Motor neuron (in vitro differentiated cells): ENCODE measurements at regions not wholly inside any gene's neighbourhood (a gene's known extent, or its start where the extent isn't known, plus 50 kb on each side); places are given as distances from the start of the nearest gene placed in this dataset.

Experiments
- ATAC-seq, 8 experiments: fragments of 200-7000 bp; cut with Tn5 transposase; replicated peaks in 6 of 8; 2 replicates each; pipeline ENCODE4 v1.8.0; 2021; ENCODE audit warnings: mild to moderate bottlenecking in 8 of 8, moderate library complexity in 8 of 8
- H3K27ac ChIP-seq, 2 donors: fragments of 250-450 bp; sonication (Bioruptor Pico); 2 replicates each; pipeline ENCODE4 v1.9.0; 2021; ENCODE audit warnings: antibody characterized with exemption in 2 of 2, mild to moderate bottlenecking in 2 of 2, moderate library complexity in 1 of 2
- H3K4me1 ChIP-seq, 2 donors: fragments of 250-450 bp; sonication (Bioruptor Pico); replicated peaks in 1 of 2; 2 replicates each; pipeline ENCODE4 v1.6.1; 2021; ENCODE audit warnings: antibody characterized with exemption in 2 of 2, mild to moderate bottlenecking in 2 of 2, moderate library complexity in 1 of 2
- H3K4me3 ChIP-seq, 5 donors: fragments of 250-450 bp; sonication (Bioruptor Pico); 2 replicates each; pipeline ENCODE4 v1.9.0; 2021; ENCODE audit warnings: antibody characterized with exemption in 5 of 5, mild to moderate bottlenecking in 5 of 5, moderate library complexity in 4 of 5
- WGBS, 10 experiments: fragments of 450-650 bp; shearing (Covaris generic); methylation state at CpG; one replicate each; pipeline ENCODE4 v1.0.0; 2022; 5-methylcytosine and 5-hydroxymethylcytosine counted together
- in situ Hi-C, 9 experiments: fragments of 400-800 bp; cut with MboI; loops; one replicate each; pipeline ENCODE4 v1.15.0; 2021; ENCODE audit warnings: low sequenced_read_pairs in 9 of 9, low pct_unique_long_range_greater_than_20kb in 2 of 9; ENCODE audit not compliant: unreplicated experiment in 9 of 9

- ATAC-seq: peak in 4 of 8 experiments; percentile 33 to 73 (median 62)
- in situ Hi-C loops: loop anchor here in 4 of 9 experiments (25.0 kb wide), 1 partner anchor 236 kb away; no protein-coding TSS in a partner anchor
- whole genome bisulfite sequencing, 10 experiments: 6 to 91% (median 20%) methylated on average over 1 to 10 of the region's 10 CpGs; no CpG with 5 or more reads in 1 of the 10 experiments
- H3K4me3 ChIP-seq: no peak overlapping the region
- H3K4me1 ChIP-seq: no peaks in the 10 kb centered on the region
- H3K27ac ChIP-seq: no peak overlapping the region
Observed at GRCh38 chr20:5448449-5449118, 131.8 kb upstream of the PROKR2 start.

GRCh38 chr20:5447188-5447587 is 130.4 kb upstream of the PROKR2 start:
- in situ Hi-C loops: loop anchor here in 4 of 9 experiments (25.0 kb wide), 1 partner anchor 235 kb away; no protein-coding TSS in a partner anchor
- 15 to 100% (median 69%) methylated on average over 1 to 5 of the region's 5 CpGs; no CpG with 5 or more reads in 1 of the 10 experiments for WGBS, 10 experiments
- Histone ChIP-seq H3K4me1 (no peaks in the 10 kb centered on the region), H3K4me3 (no peak overlapping the region), H3K27ac (no peak overlapping the region)
- ATAC-seq: no peak

- WGBS, 10 experiments: 28 to 89% (median 65%) methylated on average over 2 to 5 of the region's 6 CpGs; no CpG with 5 or more reads in 2 of the 10 experiments
- no peak overlapping the region for H3K4me3 ChIP-seq
- H3K4me1 ChIP-seq: no peaks in the 10 kb centered on the region
- ATAC-seq: no peak
- in situ Hi-C loops: loop anchor here in 4 of 9 experiments (25.0 kb wide), 1 partner anchor 233 kb away; no protein-coding TSS in a partner anchor
- H3K27ac ChIP-seq: no peak overlapping the region
Observed at GRCh38 chr20:5445611-5446010, 128.9 kb upstream of the PROKR2 start.

GRCh38 chr20:5442101-5442500 is 125.3 kb upstream of the PROKR2 start:
- no peak for ATAC-seq
- Histone ChIP-seq H3K27ac (no peak overlapping the region), H3K4me1 (no peaks in the 10 kb centered on the region), H3K4me3 (no peak overlapping the region)
- in situ Hi-C loops: loop anchor here in 4 of 9 experiments (25.0 kb wide), 1 partner anchor 230 kb away; no protein-coding TSS in a partner anchor
- WGBS, 10 experiments: 7 to 89% (median 70%) methylated on average over 2 to 5 of the region's 5 CpGs; no CpG with 5 or more reads in 1 of the 10 experiments

GRCh38 chr20:5434116-5434515 is 117.4 kb upstream of the PROKR2 start:
- no peaks in the 10 kb centered on the region for H3K4me1 ChIP-seq
- in situ Hi-C loops: loop anchor here in 4 of 9 experiments (25.0 kb wide), 1 partner anchor 222 kb away; no protein-coding TSS in a partner anchor
- ATAC-seq: no peak
- no peak overlapping the region for H3K4me3 ChIP-seq
- H3K27ac ChIP-seq: no peak overlapping the region
- 0 to 100% (median 20%) methylated on average over 1 to 3 of the region's 4 CpGs; no CpG with 5 or more reads in 5 of the 10 experiments for WGBS, 10 experiments

GRCh38 chr20:5433352-5433751 is 116.6 kb upstream of the PROKR2 start:
- in situ Hi-C loops: loop anchor here in 4 of 9 experiments (25.0 kb wide), 1 partner anchor 221 kb away; no protein-coding TSS in a partner anchor
- 0 to 100% (median 88%) methylated on average over 1 to 3 of the region's 3 CpGs; no CpG with 5 or more reads in 3 of the 10 experiments for WGBS, 10 experiments
- no peaks in the 10 kb centered on the region for H3K4me1 ChIP-seq
- no peak overlapping the region for H3K4me3 ChIP-seq
- no peak overlapping the region for H3K27ac ChIP-seq
- no peak for ATAC-seq

GRCh38 chr20:5432030-5432429 is 115.3 kb upstream of the PROKR2 start:
- WGBS, 10 experiments: 0 to 93% (median 63%) methylated on average over 1 to 10 of the region's 15 CpGs; no CpG with 5 or more reads in 4 of the 10 experiments
- no peak for ATAC-seq
- Histone ChIP-seq H3K27ac (no peak overlapping the region), H3K4me3 (no peak overlapping the region), H3K4me1 (no peaks in the 10 kb centered on the region)
- in situ Hi-C loops: loop anchor here in 4 of 9 experiments (25.0 kb wide), 1 partner anchor 220 kb away; no protein-coding TSS in a partner anchor

GRCh38 chr20:5430670-5431069 is 113.9 kb upstream of the PROKR2 start:
- no peak overlapping the region for H3K4me3 ChIP-seq
- ATAC-seq: no peak
- H3K27ac ChIP-seq: no peak overlapping the region
- in situ Hi-C loops: loop anchor here in 4 of 9 experiments (25.0 kb wide), 1 partner anchor 218 kb away; no protein-coding TSS in a partner anchor
- H3K4me1 ChIP-seq: no peaks in the 10 kb centered on the region
- WGBS, 10 experiments: 0 to 50% (median 30%) methylated on average over 2 of the region's 2 CpGs; no CpG with 5 or more reads in 2 of the 10 experiments

- Histone ChIP-seq H3K27ac (no peak overlapping the region), H3K4me3 (no peak overlapping the region), H3K4me1 (no peaks in the 10 kb centered on the region)
- 55 to 100% (median 100%) methylated on average over 1 to 2 of the region's 4 CpGs; no CpG with 5 or more reads in 7 of the 10 experiments for WGBS, 10 experiments
- no peak for ATAC-seq
- in situ Hi-C loops: loop anchor here in 4 of 9 experiments (25.0 kb wide), 1 partner anchor 214 kb away; no protein-coding TSS in a partner anchor
Observed at GRCh38 chr20:5426026-5426425, 109.3 kb upstream of the PROKR2 start.

GRCh38 chr20:5416086-5416485 is 99.3 kb upstream of the PROKR2 start:
- ATAC-seq: no peak
- 0 to 100% (median 47%) methylated on average over 2 to 5 of the region's 5 CpGs; no CpG with 5 or more reads in 3 of the 10 experiments for WGBS, 10 experiments
- H3K27ac ChIP-seq: no peak overlapping the region
- no peak overlapping the region for H3K4me3 ChIP-seq
- in situ Hi-C loops: no loop called here
- H3K4me1 ChIP-seq: no peaks in the 10 kb centered on the region

- Histone ChIP-seq H3K27ac (no peak overlapping the region), H3K4me3 (no peak overlapping the region), H3K4me1 (no peaks in the 10 kb centered on the region)
- 0 to 100% (median 83%) methylated on average over 1 to 2 of the region's 3 CpGs; no CpG with 5 or more reads in 5 of the 10 experiments for WGBS, 10 experiments
- in situ Hi-C loops: no loop called here
- ATAC-seq: no peak
Observed at GRCh38 chr20:5413394-5413793, 96.6 kb upstream of the PROKR2 start.

GRCh38 chr20:5410470-5410869 is 93.7 kb upstream of the PROKR2 start:
- H3K27ac ChIP-seq: no peak overlapping the region
- H3K4me1 ChIP-seq: no peaks in the 10 kb centered on the region
- no peak for ATAC-seq
- in situ Hi-C loops: no loop called here
- H3K4me3 ChIP-seq: no peak overlapping the region

- peak in 3 of 8 experiments; percentile 85 to 92 (median 92) for ATAC-seq
- Histone ChIP-seq H3K27ac (no peak overlapping the region), H3K4me1 (no peaks in the 10 kb centered on the region), H3K4me3 (no peak overlapping the region)
- in situ Hi-C loops: no loop called here
- 35 to 36% methylated on average over 2 to 3 of the region's 3 CpGs; no CpG with 5 or more reads in 8 of the 10 experiments for WGBS, 10 experiments
Observed at GRCh38 chr20:5402903-5403531, 86.3 kb upstream of the PROKR2 start.
